SH-SY5Y (cell line): ENCODE measurements at regions not wholly inside any gene's neighbourhood (a gene's known extent, or its start where the extent isn't known, plus 50 kb on each side); places are given as distances from the start of the nearest gene placed in this dataset.

ENCODE experiments used
- GATA2 ChIP-seq: IDR thresholded peaks from 2 replicates; pipeline ENCODE4 v1.6.1; 2011; ENCODE audit warnings: mild to moderate bottlenecking, low read depth, low read length
- GATA3 ChIP-seq: IDR thresholded peaks from 2 replicates; pipeline ENCODE4 v1.6.1; 2011; ENCODE audit warnings: low read depth, mild to moderate bottlenecking, low read length, moderate library complexity

DNA sequence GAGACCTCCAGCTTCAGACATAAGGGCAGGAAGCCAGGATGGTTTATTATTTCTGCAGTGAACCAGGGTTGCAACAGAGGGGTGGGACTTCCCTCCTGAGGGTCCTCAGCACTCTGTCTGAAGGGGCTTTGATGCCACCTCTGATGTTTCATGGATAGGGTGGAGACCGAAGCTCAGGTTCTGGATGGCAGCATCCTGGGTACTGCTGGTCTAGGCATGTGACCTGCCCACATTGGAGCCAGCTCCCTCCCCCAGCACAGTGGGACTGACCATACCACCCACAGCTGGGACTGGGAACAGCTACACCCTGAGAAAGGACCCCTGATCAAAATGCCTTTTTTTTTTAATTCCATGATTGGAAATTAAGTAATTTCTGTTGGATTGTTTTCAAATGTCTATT lies 355.2 kb downstream of the ZNF516 start:
- TF ChIP-seq GATA3 (no peak), GATA2 (no peak)
